GM18507 (cell line): ENCODE measurements at regions not wholly inside any gene's neighbourhood (a gene's known extent, or its start where the extent isn't known, plus 50 kb on each side); places are given as distances from the start of the nearest gene placed in this dataset.
"Not testable (repeated sequence)": the region's sequence is repeated elsewhere in the genome, so short reads cannot be mapped to it uniquely, and the experiment has no call there.

Source experiments
- DNase-seq: peaks from one replicate; pipeline ENCODE4 v3.0.0; 2011; ENCODE audit warnings: low read depth; ENCODE audit not compliant: insufficient read length; ENCODE audit errors: extremely low spot score
- FAIRE-seq: peaks from 2 replicates; lab custom pipeline; 2011; peaks lifted over from hg19 to GRCh38; lab: Jason Lieb, UNC

DNA sequence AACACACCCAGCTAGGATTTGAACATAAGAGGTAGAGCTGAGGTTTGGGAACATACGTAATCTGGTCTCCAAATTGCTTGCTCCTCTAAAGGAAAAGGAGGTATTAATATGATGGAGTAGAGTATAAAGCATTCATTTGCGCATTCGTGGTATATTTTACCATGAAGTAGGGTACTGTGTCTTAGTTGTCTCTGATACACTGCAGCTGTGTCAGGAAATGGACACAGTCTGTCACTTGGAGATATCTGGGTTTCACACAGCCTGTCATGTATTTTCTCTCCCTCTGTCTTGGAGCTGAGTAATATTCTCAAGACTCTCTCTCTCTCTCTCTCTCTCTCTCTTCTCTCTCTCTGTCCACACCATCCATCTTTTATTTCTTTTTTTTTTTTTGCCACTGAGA, 274.8 kb upstream of the UGT8 start:
- no peak for FAIRE-seq
- no peak for DNase-seq

DNA sequence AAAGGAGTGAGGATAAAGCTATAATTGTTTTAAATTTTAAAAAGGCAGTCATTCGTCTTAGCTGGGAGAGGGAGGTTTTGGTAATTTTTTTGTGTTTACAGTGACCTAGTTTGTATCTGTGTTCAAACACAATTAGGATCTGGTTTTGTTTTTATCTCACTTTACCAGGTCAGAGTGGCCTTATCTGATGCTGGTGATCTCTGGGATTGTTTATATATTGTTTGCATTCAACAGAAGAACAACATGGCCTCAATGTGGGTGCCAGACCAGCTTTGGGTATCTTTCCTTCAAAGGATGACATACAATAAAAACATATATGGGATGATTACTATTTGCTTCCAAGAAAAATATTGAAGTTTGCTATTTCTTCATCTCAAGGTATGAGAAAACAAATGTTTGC, 272.2 kb upstream of the UGT8 start:
- FAIRE-seq: no peak
- DNase-seq: no peak

DNA sequence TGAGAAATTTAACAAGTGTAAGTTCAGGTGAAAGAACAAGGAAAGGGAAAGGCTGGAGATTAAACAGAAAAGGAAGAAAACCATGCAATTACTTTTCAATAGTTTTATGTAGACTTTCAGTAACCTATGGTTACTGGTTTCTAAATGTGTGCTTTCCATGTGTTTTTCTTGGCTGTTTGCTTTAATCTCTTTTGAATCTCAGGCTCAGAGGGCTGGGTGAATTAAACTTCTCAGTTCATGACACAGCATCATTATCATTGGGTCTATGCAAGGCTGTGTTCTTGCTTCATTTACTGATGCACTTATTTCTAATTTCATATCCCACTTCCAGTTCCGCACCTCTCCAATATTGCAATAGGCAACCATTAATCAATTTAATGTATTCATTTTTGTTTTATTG, 266.5 kb upstream of the UGT8 start:
- FAIRE-seq (no peak), DNase-seq (no peak)

DNA sequence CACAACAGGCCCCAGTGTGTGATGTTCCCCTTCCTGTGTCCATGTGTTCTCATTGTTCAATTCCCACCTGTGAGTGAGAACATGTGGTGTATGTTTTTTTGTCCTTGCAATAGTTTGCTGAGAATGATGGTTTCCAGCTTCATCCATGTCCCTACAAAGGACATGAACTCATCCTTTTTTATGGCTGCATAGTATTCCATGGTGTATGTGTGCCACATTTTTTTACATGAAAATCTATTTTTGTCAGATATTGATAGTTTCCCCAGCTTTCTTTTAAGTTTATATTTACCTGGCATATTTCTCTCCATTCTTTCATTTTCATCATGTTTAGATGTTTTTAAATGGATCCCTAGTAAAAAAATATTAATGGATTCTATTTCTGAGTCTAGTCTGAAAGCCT, 264.2 kb upstream of the UGT8 start:
- DNase-seq, FAIRE-seq: not testable (repeated sequence)

DNA sequence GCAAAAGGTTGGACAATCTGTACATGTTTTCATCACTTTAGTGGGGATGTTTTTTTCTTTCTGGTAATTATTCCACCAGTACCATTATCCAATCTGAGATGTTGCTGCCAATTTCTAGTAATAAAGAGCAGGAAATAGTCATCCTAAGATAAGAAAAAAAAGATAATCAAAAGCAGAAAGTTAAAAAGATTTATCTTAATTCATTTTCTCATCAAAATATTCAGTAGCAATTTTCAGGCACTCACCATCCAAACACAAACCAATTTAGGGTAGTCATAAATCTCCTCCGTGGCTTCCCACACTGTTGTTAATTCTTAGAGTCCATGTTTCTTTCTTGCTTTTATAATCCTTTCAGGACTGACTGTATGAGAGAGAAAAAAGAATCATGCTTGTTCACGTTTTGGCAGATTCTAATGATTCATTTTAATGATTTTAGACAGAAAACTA, 263.7 kb upstream of the UGT8 start:
- FAIRE-seq (no peak), DNase-seq (no peak)

DNA sequence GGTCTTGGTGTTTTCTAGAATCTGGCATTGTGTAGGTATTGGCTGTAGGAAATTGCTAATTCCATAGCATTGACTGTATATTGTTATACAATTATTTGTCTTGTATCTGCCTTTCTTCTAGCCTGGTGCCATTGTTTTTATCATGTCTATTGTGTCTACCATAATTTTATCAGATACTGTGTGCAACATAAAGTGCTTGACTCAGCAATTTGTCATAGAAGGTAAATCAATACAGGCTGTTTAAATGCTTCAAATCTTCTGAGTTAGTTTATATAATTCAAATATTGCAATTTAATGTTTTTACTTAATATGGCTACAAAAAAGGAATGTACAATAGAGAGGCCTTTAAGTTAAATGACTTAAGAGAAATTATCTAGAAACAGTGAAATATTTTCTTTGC, 263.3 kb upstream of the UGT8 start:
- FAIRE-seq: no peak
- DNase-seq: no peak

DNA sequence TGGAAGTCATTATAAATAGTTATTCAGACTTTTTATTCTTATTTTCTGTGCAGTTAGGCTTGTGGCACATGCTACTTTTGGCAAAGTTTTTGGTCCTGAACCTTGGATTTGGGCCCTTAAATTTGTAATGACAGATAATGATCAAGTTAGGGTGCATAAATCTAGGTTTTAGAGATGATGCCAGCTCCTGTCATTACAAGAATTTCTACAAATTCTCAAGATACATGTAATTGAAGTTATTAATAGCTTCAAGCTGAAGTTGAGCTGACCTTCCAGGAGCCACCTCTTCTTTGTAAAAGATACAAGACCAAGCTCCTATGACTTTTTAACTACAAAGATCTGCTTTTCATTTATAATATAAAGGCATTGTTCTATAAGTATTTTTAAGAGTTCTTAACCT, 255.6 kb upstream of the UGT8 start:
- FAIRE-seq: no peak
- DNase-seq: no peak

DNA sequence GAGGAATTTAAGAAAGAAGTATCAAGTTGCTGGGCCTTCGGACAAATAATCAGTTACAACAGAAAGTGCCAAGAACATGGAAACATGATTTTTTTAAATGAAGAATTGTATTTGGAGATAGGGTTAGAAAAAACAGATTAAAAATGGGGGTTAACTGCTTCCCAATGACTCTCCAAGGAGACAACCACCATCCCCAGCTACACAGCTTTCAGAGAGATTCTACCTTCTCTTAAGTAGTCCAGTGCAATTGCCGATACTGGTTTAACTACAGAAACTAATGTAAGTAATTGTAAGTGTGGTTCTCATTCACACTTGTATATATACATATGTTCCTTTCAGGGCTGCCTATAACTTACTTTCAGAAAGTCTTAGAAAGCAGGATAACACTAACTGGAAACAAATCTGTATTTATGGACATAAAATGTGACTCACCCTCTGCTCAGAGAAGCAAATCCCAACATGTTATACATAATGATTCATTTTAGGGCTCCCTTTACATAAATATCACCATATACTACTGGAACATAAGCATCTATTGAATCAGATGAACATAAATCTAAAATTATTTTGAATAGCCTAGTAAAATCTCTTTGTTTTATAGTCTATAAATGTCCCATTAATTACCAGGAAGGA, 248.9 kb upstream of the UGT8 start:
- DNase-seq (no peak), FAIRE-seq (no peak)

DNA sequence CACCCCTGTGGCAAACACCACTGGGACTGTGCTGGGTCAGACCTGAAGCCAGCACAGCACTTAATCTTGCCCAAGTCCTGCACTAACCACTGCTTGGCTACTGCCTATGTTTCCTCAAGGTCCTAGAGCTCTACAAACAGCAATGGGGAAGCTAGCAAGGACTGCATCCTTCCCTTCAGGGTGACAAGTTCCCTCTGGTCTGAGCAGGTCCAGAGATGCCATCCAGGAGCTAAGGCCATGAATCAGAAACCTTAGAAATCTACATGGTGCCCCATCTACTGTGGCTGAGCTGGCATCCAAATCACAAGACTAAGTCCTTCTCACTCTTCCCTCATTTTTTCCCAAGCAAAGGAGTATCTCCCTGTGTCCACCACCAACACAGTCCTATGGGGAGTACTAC, 239.7 kb upstream of the UGT8 start:
- FAIRE-seq: no peak
- no peak for DNase-seq

DNA sequence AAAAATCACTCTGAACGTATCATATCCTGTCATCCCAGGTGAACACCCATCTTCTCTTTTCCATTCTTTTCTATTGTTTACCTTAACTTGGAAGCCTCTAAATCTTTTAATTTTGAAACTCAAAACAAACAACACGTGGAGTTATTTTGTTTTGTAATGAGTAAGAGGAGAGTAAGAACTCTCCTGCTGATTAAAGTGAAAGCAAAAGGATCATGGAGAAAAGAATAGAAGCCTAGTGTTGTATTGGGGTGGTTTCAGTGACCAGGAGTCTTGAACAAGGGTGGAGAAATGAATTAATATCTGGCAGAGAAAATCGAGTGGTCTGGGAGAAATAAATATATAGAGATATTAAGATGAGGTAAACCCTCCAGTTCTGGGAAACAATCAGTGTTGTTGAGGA, 237.4 kb upstream of the UGT8 start:
- FAIRE-seq: no peak
- DNase-seq: no peak

DNA sequence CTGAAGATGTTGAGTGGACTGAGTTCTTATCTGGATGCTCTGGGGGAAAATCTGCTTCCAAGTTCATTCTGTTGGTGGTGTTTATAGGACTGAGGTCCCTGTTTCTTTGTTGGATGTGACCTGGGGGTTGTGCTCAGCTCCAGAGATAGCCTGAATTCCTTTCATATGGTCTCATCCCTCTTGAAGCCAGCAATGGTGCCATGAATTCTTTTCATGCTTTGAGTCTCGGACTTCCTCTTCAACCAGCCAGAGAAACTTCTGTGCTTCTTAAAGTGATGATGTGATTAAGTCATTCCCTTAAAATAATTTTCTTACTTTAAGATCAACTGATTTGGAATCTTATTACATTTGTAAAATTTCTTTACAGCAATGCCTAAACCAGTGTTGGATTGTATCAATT, 233.8 kb upstream of the UGT8 start:
- DNase-seq (no peak), FAIRE-seq (no peak)

DNA sequence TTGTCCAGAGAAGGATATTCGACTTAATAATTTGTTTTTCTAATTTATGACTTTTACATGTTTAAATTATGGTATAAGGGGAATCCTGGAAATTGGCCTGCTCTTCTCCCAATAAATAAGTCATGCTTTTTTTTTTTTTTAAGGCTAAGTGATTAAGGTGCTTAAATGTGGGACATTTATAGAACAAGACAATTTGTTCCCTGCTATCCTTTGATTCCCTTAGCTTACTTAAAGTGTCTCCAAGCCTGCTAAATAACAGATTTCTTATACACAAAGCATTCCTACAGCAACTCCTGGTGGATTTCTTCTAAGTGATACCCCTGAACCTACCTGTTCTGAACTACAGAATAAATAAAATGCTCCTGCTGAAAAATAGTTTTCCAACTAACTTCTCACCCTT, 233.0 kb upstream of the UGT8 start:
- DNase-seq: no peak
- no peak for FAIRE-seq

DNA sequence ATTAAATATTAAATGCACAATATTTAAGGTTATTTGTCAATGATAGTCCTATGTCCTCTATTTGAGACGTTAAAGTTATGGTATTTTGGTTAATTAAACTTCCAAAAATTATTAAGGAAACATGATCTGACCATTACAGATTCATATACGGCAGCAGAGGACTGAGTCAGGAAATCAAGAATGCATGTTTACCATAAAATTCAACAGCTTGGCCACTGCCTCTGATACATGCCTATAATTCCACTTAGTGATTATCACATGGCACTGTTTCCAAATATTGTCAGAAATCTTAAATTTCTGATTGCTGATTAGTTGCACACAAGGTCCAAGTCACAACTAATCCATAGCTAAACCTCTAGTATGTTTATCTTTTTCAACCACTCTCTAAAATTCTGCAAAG, 232.2 kb upstream of the UGT8 start:
- no peak for DNase-seq
- FAIRE-seq: no peak

DNA sequence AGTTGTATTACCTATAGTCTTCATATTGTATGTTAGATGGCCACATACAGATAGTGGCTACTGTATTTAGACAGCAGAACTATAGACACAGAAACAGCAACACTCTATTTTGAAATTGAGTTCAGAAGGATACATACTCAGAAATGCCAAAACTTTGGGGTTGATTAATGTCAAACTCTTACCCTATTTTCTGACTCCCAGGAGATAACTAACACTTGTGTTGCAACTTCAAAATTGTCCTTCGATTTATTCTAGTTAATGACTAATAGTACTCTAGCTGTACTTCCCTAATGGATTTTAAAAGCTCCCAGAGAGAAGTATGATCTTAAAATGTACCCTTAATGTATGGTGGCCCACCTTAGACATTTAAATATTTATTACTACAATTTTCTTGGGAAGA, 229.9 kb upstream of the UGT8 start:
- DNase-seq (no peak), FAIRE-seq (no peak)

DNA sequence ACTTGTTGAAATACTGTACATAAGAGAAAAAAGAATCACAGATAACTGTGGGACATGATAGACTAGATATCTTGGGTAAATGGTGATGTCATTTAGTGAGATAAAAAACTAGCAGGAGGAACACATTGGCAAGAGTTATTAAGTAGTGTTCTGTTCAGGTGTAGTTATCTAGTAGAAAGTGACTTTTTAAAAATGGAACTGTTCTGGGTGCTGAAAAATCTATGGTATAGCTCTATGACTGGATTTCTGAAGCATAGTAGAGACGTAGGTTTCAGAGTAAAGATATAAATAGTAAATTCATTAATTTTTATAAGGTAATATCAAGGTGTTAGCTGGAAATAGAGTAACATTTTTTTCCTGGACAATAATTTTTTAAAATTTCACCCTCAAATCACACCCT, 225.1 kb upstream of the UGT8 start:
- FAIRE-seq (no peak), DNase-seq (no peak)

DNA sequence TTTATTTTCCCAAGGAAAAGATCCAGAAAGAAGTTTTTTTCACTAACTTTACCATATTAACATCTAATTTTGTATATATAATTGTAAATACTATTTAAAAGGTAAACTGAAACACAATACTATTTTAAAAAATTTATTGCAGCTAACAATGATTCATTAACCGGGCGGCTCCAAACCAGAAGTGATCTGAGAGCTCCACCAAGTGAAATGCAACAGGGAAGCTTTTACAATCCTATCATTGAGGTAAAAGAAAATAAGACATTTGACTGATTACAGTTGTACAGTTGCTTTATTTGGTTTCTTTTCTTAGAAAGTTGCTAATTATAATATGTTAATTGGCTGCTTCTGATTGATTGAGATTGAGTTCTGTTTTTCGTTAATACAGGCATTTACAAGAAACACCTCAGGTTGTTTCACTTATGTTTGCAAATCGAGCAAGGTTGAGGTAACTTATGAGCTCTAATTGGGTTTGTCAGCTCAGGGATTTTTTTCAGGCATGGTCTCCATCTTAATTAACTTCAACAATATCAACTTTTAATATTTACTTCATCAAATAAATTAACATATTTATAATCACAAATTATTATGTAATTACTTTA, 220.2 kb upstream of the UGT8 start:
- no peak for FAIRE-seq
- DNase-seq: no peak

DNA sequence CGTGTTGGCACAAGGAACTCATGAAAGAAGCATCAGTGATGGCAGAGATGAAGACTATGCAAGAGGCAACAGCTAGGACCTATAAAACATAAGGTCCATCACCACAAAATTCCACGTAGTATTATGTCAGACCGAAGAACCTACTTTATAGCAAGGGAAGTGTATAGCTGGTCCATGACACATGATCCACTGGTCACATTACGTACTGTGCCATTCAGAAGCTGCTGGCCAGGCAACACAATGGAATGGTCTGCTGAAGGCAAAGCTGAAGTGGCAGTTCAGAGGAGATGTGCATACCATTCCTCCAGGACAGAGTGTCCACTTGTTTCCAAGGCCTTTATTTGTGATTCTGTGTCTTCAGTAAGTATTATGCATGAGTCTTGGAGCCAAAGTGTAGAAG, 215.5 kb upstream of the UGT8 start:
- no peak for DNase-seq
- no peak for FAIRE-seq

DNA sequence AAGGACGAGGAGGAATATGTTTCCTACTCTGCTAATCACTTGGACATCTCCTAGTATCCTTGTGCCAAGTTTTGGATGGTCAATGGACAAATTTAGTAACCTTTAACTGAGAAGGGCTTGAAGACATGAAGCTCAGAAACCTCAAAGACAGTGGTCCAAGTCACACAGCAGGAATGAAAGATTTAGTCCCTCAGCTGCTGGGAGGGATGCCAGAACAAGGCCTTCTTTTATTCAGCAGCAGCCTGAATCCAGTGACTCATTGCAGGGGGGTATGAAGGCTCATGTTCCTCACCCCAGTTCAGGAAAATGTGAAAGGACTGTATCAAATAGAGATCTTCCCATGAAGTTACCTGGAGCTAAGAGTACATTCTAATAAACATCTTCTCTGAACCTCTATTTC, 214.9 kb upstream of the UGT8 start:
- DNase-seq (no peak), FAIRE-seq (no peak)

DNA sequence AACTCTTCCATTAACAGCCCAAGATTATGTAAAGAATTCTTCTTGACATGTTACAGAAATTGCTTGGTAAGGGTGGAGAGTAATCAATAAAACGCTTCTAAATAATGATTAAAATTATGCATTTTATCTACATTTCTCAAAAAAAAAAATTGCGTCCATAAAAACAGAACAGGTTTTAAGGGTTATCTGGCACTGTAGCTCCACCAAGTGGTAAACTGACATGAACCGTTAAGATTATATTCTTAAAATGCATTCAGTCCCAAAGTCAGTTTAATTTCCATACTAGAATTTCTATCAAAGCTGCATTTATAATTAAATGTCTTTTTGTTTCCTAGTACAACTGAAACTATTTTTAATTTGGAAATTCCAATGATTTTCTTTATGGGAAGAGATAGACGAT, 214.0 kb upstream of the UGT8 start:
- peak; percentile 52 for FAIRE-seq

DNA sequence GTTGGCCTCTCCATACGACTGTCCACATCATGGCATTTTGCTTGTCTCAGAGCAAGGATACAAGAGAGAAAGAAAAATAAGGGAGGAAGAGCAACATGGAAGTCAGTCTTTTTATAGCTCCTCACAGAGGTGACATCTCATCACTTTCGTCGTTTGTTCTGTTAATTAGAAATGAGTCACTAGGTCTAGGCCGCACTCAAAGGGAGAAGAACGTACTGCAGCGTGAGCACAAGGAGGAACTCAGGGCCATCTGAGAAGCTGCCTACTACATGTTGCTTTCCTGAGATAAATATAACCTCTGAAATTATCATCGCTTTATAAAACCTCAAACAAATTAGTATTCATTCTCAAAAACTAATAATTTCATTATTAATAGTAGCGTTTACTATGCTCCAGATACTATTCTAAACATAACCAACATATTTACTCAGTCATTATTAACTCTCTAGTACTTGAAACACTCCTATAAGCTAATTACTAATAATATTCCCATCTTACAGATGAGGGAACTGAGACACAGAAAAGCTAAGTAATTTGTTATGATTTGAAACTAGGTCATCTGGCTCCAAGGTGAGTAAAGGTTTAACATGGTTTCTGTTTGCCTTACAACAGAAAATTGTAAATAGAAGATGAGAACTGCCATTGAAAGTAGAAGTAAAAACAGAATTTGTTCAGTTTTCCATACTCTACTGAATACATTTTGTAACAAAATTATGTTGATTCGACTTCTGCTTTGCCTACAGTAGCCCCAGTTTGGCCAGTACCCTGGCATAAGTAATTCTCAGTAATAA, 213.2 kb upstream of the UGT8 start:
- DNase-seq: no peak
- FAIRE-seq: no peak

More for the DNA sequence above, 214.0 kb upstream of the UGT8 start:
- no peak for DNase-seq

DNA sequence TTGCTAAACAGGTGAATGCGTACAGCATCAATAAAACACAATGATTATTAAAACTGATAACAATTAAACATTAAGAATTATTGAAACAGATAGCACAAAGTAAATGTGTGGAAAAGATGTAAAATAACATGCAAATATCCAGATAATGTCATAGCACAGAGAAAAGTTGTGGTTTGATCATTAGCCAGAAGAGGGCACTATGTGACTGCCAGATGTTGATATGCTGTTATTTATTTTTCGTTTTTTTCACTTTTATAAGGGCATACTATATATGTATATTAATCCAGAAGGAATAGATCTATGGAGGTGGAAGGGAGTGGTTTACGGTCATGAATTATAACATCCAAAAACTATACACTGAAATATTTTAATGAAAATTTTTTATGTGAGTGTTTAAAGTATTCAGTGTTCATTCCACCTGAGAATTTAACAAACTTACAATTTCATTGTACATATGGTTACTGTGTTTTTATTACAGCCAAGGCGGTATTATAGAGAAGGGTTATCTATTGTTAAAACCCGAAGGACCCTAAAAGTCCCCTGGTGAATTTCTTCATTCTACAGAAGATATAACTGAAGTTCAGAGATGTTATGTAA, 211.9 kb upstream of the UGT8 start:
- DNase-seq (peak; percentile 3), FAIRE-seq (peak; percentile 84)
